ENCODE measurements at regions not wholly inside any gene's neighbourhood (a gene's known extent, or its start where the extent isn't known, plus 50 kb on each side); places are given as distances from the start of the nearest gene placed in this dataset.

GRCh38 chr2:103734911-103735310 lies 973.1 kb downstream of the TMEM182 start:
- Mint-ChIP-seq H3K27me3 (no peaks in the 10 kb centered on the region), H3K36me3 (ENCODE audit: low read depth) (no peaks in the 10 kb centered on the region), H3K9me3 (peaks cover 62% of the 10 kb centered on the region), H3K27ac (no peak overlapping the region), H3K4me3 (no peak overlapping the region), H3K4me1 (ENCODE audit: low read depth) (no peaks in the 10 kb centered on the region)
- intact Hi-C loops (cut with micrococcal nuclease): no loop called here

- Mint-ChIP-seq H3K27ac (no peak overlapping the region), H3K4me1 (ENCODE audit: low read depth) (no peaks in the 10 kb centered on the region), H3K4me3 (no peak overlapping the region)
These were observed 976.3 kb downstream of the TMEM182 start for GRCh38 chr2:103738108-103738507.

GRCh38 chr2:103738606-103739005 lies 976.8 kb downstream of the TMEM182 start:
- Mint-ChIP-seq H3K4me1 (ENCODE audit: low read depth) (no peaks in the 10 kb centered on the region), H3K36me3 (ENCODE audit: low read depth) (no peaks in the 10 kb centered on the region), H3K27ac (no peak overlapping the region), H3K4me3 (no peak overlapping the region), H3K9me3 (peaks cover 33% of the 10 kb centered on the region), H3K27me3 (no peaks in the 10 kb centered on the region)
- intact Hi-C loops (cut with micrococcal nuclease): no loop called here

More at GRCh38 chr2:103738108-103738507, 976.3 kb downstream of the TMEM182 start:
- intact Hi-C loops (cut with micrococcal nuclease): no loop called here
- no peaks in the 10 kb centered on the region for H3K27me3 Mint-ChIP-seq
- H3K9me3 Mint-ChIP-seq: peaks cover 38% of the 10 kb centered on the region
- H3K36me3 Mint-ChIP-seq (ENCODE audit: low read depth): no peaks in the 10 kb centered on the region

GRCh38 chr2:103739186-103739585 lies 977.4 kb downstream of the TMEM182 start:
- H3K9me3 Mint-ChIP-seq: peaks cover 27% of the 10 kb centered on the region
- H3K27ac Mint-ChIP-seq: no peak overlapping the region
- H3K4me3 Mint-ChIP-seq: no peak overlapping the region
- intact Hi-C loops (cut with micrococcal nuclease): no loop called here
- no peaks in the 10 kb centered on the region for H3K4me1 Mint-ChIP-seq (ENCODE audit: low read depth)
- H3K36me3 Mint-ChIP-seq (ENCODE audit: low read depth): no peaks in the 10 kb centered on the region
- no peaks in the 10 kb centered on the region for H3K27me3 Mint-ChIP-seq

- Mint-ChIP-seq H3K27me3 (no peaks in the 10 kb centered on the region), H3K27ac (no peak overlapping the region), H3K36me3 (ENCODE audit: low read depth) (no peaks in the 10 kb centered on the region), H3K4me3 (no peak overlapping the region), H3K4me1 (ENCODE audit: low read depth) (no peaks in the 10 kb centered on the region), H3K9me3 (peaks cover 20% of the 10 kb centered on the region)
- intact Hi-C loops (cut with micrococcal nuclease): no loop called here
These were observed 978.1 kb downstream of the TMEM182 start for GRCh38 chr2:103739921-103740320.

GRCh38 chr2:103740631-103741030 lies 978.8 kb downstream of the TMEM182 start:
- intact Hi-C loops (cut with micrococcal nuclease): no loop called here
- Mint-ChIP-seq H3K4me1 (ENCODE audit: low read depth) (no peaks in the 10 kb centered on the region), H3K9me3 (peaks cover 13% of the 10 kb centered on the region), H3K27ac (no peak overlapping the region), H3K36me3 (ENCODE audit: low read depth) (no peaks in the 10 kb centered on the region), H3K27me3 (no peaks in the 10 kb centered on the region), H3K4me3 (no peak overlapping the region)

- Mint-ChIP-seq H3K4me3 (no peak overlapping the region), H3K27ac (no peak overlapping the region), H3K9me3 (no peaks in the 10 kb centered on the region), H3K4me1 (ENCODE audit: low read depth) (no peaks in the 10 kb centered on the region), H3K27me3 (no peaks in the 10 kb centered on the region), H3K36me3 (ENCODE audit: low read depth) (no peaks in the 10 kb centered on the region)
- intact Hi-C loops (cut with micrococcal nuclease): no loop called here
These were observed 981.4 kb downstream of the TMEM182 start for GRCh38 chr2:103743195-103743594.

- Mint-ChIP-seq H3K27me3 (no peaks in the 10 kb centered on the region), H3K9me3 (peaks cover 8% of the 10 kb centered on the region), H3K27ac (no peak overlapping the region), H3K4me1 (ENCODE audit: low read depth) (no peaks in the 10 kb centered on the region), H3K36me3 (ENCODE audit: low read depth) (no peaks in the 10 kb centered on the region), H3K4me3 (no peak overlapping the region)
- intact Hi-C loops (cut with micrococcal nuclease): no loop called here
These were observed 992.7 kb downstream of the TMEM182 start for GRCh38 chr2:103754530-103754929.

GRCh38 chr2:103773884-103774283 lies 1012.1 kb downstream of the TMEM182 start:
- no peak overlapping the region for H3K27ac Mint-ChIP-seq
- no peaks in the 10 kb centered on the region for H3K36me3 Mint-ChIP-seq (ENCODE audit: low read depth)
- peaks cover 19% of the 10 kb centered on the region for H3K9me3 Mint-ChIP-seq
- H3K27me3 Mint-ChIP-seq: no peaks in the 10 kb centered on the region
- H3K4me1 Mint-ChIP-seq (ENCODE audit: low read depth): no peaks in the 10 kb centered on the region
- intact Hi-C loops (cut with micrococcal nuclease): no loop called here
- no peak overlapping the region for H3K4me3 Mint-ChIP-seq

- Mint-ChIP-seq H3K9me3 (peaks cover 13% of the 10 kb centered on the region), H3K4me1 (ENCODE audit: low read depth) (no peaks in the 10 kb centered on the region), H3K27ac (no peak overlapping the region), H3K27me3 (no peaks in the 10 kb centered on the region), H3K4me3 (no peak overlapping the region), H3K36me3 (ENCODE audit: low read depth) (no peaks in the 10 kb centered on the region)
- intact Hi-C loops (cut with micrococcal nuclease): no loop called here
These were observed 1018.4 kb downstream of the TMEM182 start for GRCh38 chr2:103780088-103780702.

GRCh38 chr2:103781313-103781712 lies 1019.5 kb downstream of the TMEM182 start:
- no peaks in the 10 kb centered on the region for H3K36me3 Mint-ChIP-seq (ENCODE audit: low read depth)
- peaks cover 2% of the 10 kb centered on the region for H3K9me3 Mint-ChIP-seq
- no peaks in the 10 kb centered on the region for H3K27me3 Mint-ChIP-seq
- H3K4me3 Mint-ChIP-seq: no peak overlapping the region
- no peaks in the 10 kb centered on the region for H3K4me1 Mint-ChIP-seq (ENCODE audit: low read depth)
- H3K27ac Mint-ChIP-seq: no peak overlapping the region
- intact Hi-C loops (cut with micrococcal nuclease): no loop called here

- Mint-ChIP-seq H3K9me3 (no peaks in the 10 kb centered on the region), H3K36me3 (ENCODE audit: low read depth) (no peaks in the 10 kb centered on the region), H3K27me3 (no peaks in the 10 kb centered on the region), H3K4me3 (no peak overlapping the region), H3K27ac (no peak overlapping the region), H3K4me1 (ENCODE audit: low read depth) (no peaks in the 10 kb centered on the region)
- intact Hi-C loops (cut with micrococcal nuclease): no loop called here
These were observed 1022.4 kb downstream of the TMEM182 start for GRCh38 chr2:103784261-103784660.

- no peaks in the 10 kb centered on the region for H3K4me1 Mint-ChIP-seq (ENCODE audit: low read depth)
- no peak overlapping the region for H3K4me3 Mint-ChIP-seq
- no peaks in the 10 kb centered on the region for H3K36me3 Mint-ChIP-seq (ENCODE audit: low read depth)
- intact Hi-C loops (cut with micrococcal nuclease): no loop called here
- no peak overlapping the region for H3K27ac Mint-ChIP-seq
- H3K9me3 Mint-ChIP-seq: no peaks in the 10 kb centered on the region
- no peaks in the 10 kb centered on the region for H3K27me3 Mint-ChIP-seq
These were observed 1023.6 kb downstream of the TMEM182 start for GRCh38 chr2:103785432-103785831.

GRCh38 chr2:103785956-103786355 lies 1024.1 kb downstream of the TMEM182 start:
- Mint-ChIP-seq H3K27ac (no peak overlapping the region), H3K4me1 (ENCODE audit: low read depth) (no peaks in the 10 kb centered on the region), H3K36me3 (ENCODE audit: low read depth) (no peaks in the 10 kb centered on the region), H3K9me3 (no peaks in the 10 kb centered on the region), H3K27me3 (no peaks in the 10 kb centered on the region), H3K4me3 (no peak overlapping the region)
- intact Hi-C loops (cut with micrococcal nuclease): no loop called here

- H3K36me3 Mint-ChIP-seq (ENCODE audit: low read depth): no peaks in the 10 kb centered on the region
- no peak overlapping the region for H3K4me3 Mint-ChIP-seq
- H3K9me3 Mint-ChIP-seq: peaks cover under 1% of the 10 kb centered on the region
- H3K4me1 Mint-ChIP-seq (ENCODE audit: low read depth): no peaks in the 10 kb centered on the region
- H3K27ac Mint-ChIP-seq: no peak overlapping the region
- intact Hi-C loops (cut with micrococcal nuclease): no loop called here
- no peaks in the 10 kb centered on the region for H3K27me3 Mint-ChIP-seq
These were observed 1026.6 kb downstream of the TMEM182 start for GRCh38 chr2:103788389-103788788.

Measured in dendritic cell treated with granulocyte-macrophage colony-stimulating factor and Interleukin-4, amounts not matched to agents 40 ng/mL and 50 ng/mL, for 4 days (primary cell).